ENCODE measurements at regions not wholly inside any gene's neighbourhood (a gene's known extent, or its start where the extent isn't known, plus 50 kb on each side); places are given as distances from the start of the nearest gene placed in this dataset.

- in situ Hi-C loops (cut with MboI; ENCODE audit: low pct_unique_long_range_greater_than_20kb, low sequenced_read_pairs, unreplicated experiment), result no loop called here
Observed at GRCh38 chr10:8876171-8876570, 821.7 kb downstream of the GATA3 start.

GRCh38 chr10:8889538-8889937, 835.0 kb downstream of the GATA3 start:
- in situ Hi-C loops (cut with MboI; ENCODE audit: low pct_unique_long_range_greater_than_20kb, low sequenced_read_pairs, unreplicated experiment), result no loop called here
- no peak for TF ChIP-seq CTCF (IDR thresholded peaks at IDR 0.05; ENCODE audit: extremely low read depth, insufficient read depth, missing control alignments)
- no peak for DNase-seq (ENCODE audit: low spot score)

More at GRCh38 chr10:8876171-8876570, 821.7 kb downstream of the GATA3 start:
- no peak for DNase-seq (ENCODE audit: low spot score)
- TF ChIP-seq CTCF (IDR thresholded peaks at IDR 0.05; ENCODE audit: extremely low read depth, insufficient read depth, missing control alignments), result no peak

- TF ChIP-seq CTCF (IDR thresholded peaks at IDR 0.05; ENCODE audit: extremely low read depth, insufficient read depth, missing control alignments), result no peak
- no peak for DNase-seq (ENCODE audit: low spot score)
- in situ Hi-C loops (cut with MboI; ENCODE audit: low pct_unique_long_range_greater_than_20kb, low sequenced_read_pairs, unreplicated experiment), result no loop called here
Observed at GRCh38 chr10:8893102-8893501, 838.6 kb downstream of the GATA3 start.

- TF ChIP-seq CTCF (IDR thresholded peaks at IDR 0.05; ENCODE audit: extremely low read depth, insufficient read depth, missing control alignments), result no peak
- DNase-seq (ENCODE audit: low spot score), result no peak
- in situ Hi-C loops (cut with MboI; ENCODE audit: low pct_unique_long_range_greater_than_20kb, low sequenced_read_pairs, unreplicated experiment), result no loop called here
Observed at GRCh38 chr10:8894148-8894547, 839.7 kb downstream of the GATA3 start.

GRCh38 chr10:8897769-8898168, 843.3 kb downstream of the GATA3 start:
- DNase-seq (ENCODE audit: low spot score), result no peak
- TF ChIP-seq CTCF (IDR thresholded peaks at IDR 0.05; ENCODE audit: extremely low read depth, insufficient read depth, missing control alignments), result no peak
- in situ Hi-C loops (cut with MboI; ENCODE audit: low pct_unique_long_range_greater_than_20kb, low sequenced_read_pairs, unreplicated experiment), result no loop called here

GRCh38 chr10:8898745-8899330, 844.4 kb downstream of the GATA3 start:
- no peak for DNase-seq (ENCODE audit: low spot score)
- in situ Hi-C loops (cut with MboI; ENCODE audit: low pct_unique_long_range_greater_than_20kb, low sequenced_read_pairs, unreplicated experiment), result no loop called here
- no peak for TF ChIP-seq CTCF (IDR thresholded peaks at IDR 0.05; ENCODE audit: extremely low read depth, insufficient read depth, missing control alignments)

GRCh38 chr10:8902926-8903325, 848.4 kb downstream of the GATA3 start:
- TF ChIP-seq CTCF (IDR thresholded peaks at IDR 0.05; ENCODE audit: extremely low read depth, insufficient read depth, missing control alignments), result no peak
- in situ Hi-C loops (cut with MboI; ENCODE audit: low pct_unique_long_range_greater_than_20kb, low sequenced_read_pairs, unreplicated experiment), result no loop called here
- DNase-seq (ENCODE audit: low spot score), result no peak

Measured in GM13977 (cell line).